ENCODE measurements at regions not wholly inside any gene's neighbourhood (a gene's known extent, or its start where the extent isn't known, plus 50 kb on each side); places are given as distances from the start of the nearest gene placed in this dataset.

DNA sequence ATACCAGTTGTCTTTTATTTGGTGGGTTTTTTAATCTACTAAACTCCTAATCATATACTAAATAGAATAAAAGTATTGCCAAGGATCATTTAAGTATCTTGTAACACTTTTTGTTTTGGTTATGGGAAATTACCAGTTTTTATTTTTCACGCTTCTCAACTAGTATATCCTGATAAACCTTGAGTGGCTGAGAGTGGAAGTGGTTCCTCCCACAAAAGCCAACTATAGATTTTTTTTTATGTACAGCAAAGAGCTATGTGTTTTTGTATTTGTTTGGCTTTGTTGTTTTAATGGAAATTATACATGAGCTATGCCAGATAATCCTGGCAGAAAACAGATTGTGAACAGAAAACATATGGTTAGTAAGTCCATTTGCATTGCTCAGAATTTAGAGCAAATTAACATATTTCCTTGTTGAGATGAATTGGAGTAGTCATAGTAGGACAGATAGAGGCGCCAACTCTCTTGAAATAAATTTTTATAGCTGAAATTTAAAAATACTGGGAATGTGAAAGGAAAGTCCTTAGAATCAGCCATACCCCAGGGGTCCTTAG lies 60.9 kb upstream of the PSMA6 start:
- peak in 1 of 2 donors; percentile 7 for DNase-seq (ENCODE audit: low read depth in 2 of 2)
- TF ChIP-seq, protein P1, sequence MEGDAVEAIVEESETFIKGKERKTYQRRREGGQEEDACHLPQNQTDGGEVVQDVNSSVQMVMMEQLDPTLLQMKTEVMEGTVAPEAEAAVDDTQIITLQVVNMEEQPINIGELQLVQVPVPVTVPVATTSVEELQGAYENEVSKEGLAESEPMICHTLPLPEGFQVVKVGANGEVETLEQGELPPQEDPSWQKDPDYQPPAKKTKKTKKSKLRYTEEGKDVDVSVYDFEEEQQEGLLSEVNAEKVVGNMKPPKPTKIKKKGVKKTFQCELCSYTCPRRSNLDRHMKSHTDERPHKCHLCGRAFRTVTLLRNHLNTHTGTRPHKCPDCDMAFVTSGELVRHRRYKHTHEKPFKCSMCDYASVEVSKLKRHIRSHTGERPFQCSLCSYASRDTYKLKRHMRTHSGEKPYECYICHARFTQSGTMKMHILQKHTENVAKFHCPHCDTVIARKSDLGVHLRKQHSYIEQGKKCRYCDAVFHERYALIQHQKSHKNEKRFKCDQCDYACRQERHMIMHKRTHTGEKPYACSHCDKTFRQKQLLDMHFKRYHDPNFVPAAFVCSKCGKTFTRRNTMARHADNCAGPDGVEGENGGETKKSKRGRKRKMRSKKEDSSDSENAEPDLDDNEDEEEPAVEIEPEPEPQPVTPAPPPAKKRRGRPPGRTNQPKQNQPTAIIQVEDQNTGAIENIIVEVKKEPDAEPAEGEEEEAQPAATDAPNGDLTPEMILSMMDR (IDR thresholded peaks at IDR 0.05; ENCODE audit: low read depth, low read length) = no peak
- no peak overlapping the region for H3K4me3 ChIP-seq (replicated peaks in 1 of 2; ENCODE audit: low read depth in 2 of 2, low read length in 2 of 2)

DNA sequence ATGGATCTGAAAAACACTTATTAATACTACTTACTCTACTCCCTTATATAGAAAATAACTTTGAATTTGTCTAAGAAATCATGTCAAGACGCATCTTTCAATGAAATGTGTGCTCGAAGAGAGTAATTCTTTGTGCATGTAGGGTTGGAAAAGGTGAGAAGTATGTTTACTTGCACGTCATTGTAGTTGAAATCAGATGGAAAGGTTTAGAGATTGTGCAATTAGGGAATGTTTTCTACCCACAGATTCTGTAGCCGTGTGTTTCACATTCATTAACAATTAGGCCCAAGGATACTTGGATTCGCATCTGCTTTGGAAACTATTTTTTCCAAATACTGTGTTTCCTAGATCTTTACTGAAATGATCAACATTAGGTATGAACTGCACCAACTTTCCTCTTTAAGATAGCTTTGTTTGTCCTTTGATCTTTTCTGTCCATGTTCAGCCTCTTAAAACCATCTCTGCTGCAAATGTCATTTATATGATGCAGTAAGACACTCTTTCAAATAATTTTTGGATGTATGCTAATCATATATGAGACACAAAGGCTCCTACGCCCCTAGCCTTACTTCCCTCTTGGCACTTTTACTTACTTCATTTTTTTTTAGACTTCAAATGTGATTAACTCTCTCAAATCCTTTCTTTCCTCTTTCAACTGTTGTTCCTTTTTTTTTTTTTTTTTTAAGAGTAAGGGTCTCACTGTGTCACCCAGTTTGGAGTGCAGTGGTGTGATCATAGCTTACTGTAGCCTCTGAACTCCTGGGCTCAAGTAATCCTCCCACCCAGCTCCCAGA lies 58.0 kb upstream of the PSMA6 start:
- TF ChIP-seq, protein P1 (IDR thresholded peaks at IDR 0.05; ENCODE audit: low read depth, low read length) = no peak
- peak; percentile 24 to 41 for DNase-seq (ENCODE audit: low read depth in 2 of 2)
- no peak overlapping the region for H3K4me3 ChIP-seq (replicated peaks in 1 of 2; ENCODE audit: low read depth in 2 of 2, low read length in 2 of 2)

DNA sequence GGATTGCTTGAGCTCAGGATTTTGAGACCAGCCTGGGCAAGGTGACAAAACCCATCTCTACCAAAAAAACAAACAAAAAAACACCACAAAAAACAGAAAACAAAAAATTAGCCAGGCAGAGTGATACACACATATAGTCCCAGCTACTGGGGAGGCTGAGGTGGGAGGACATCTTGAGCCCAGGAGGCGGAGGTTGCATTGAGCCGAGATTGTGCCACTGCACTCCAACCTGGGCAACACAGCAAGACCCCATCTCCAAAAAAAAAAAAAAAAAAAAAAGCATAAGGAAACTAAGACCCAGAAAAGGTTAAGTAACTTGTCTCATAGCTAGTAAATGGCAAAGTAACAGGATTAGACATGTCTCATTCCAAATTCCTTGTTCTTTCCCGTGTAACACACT lies 56.3 kb upstream of the PSMA6 start:
- DNase-seq (ENCODE audit: low read depth in 2 of 2) = no peak
- H3K4me3 ChIP-seq (replicated peaks in 1 of 2; ENCODE audit: low read depth in 2 of 2, low read length in 2 of 2) = no peak overlapping the region
- TF ChIP-seq, protein P1 (IDR thresholded peaks at IDR 0.05; ENCODE audit: low read depth, low read length) = no peak

DNA sequence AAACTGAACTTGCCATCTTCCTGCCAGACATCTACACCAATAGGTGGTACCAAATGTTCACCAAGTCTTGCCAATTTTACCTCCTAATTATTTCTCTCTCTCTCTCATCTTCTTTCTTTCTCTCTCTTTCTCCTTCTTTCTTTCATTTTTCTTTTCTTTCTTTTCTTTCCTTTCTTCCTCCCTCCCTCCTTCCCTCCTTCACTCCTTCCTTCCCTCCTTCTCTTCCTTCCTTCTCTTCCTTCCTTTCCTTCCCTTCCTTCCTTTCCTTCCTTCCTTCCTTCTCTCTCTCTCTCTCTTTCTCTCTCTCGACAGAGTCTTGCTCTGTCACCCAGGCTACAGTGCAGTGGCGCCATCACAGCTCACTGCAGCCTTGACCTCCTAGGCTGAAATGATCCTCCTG lies 55.4 kb upstream of the PSMA6 start:
- no peak for DNase-seq (ENCODE audit: low read depth in 2 of 2)
- TF ChIP-seq, protein P1 (IDR thresholded peaks at IDR 0.05; ENCODE audit: low read depth, low read length) = no peak
- H3K4me3 ChIP-seq (replicated peaks in 1 of 2; ENCODE audit: low read depth in 2 of 2, low read length in 2 of 2) = no peak overlapping the region

DNA sequence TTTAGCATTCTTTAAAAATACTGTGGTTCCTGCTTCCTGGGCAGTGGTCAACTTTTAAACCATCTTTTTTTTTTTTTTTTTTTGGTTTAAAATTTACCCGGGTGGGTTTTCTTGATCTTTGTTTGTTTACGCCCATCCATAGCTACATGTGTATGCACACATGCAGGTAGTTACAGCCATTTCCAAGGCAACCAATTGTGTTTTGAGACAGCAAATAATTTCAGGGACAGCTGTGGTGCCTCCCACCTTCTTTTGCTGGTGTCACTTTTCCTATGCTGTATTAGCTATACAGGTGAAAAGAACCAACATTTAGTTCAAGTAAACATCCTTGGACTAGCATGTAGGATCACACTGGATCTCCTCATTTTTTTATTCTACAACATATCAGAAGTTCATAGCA lies 52.0 kb upstream of the PSMA6 start:
- no peak for DNase-seq (ENCODE audit: low read depth in 2 of 2)
- no peak overlapping the region for H3K4me3 ChIP-seq (replicated peaks in 1 of 2; ENCODE audit: low read depth in 2 of 2, low read length in 2 of 2)
- TF ChIP-seq, protein P1 (IDR thresholded peaks at IDR 0.05; ENCODE audit: low read depth, low read length) = no peak
